Keratinocyte (primary cell): ENCODE measurements at regions not wholly inside any gene's neighbourhood (a gene's known extent, or its start where the extent isn't known, plus 50 kb on each side); places are given as distances from the start of the nearest gene placed in this dataset.
"Not testable (repeated sequence)": the region's sequence is repeated elsewhere in the genome, so short reads cannot be mapped to it uniquely, and the experiment has no call there.

Experiments used
- CTCF ChIP-seq, 3 experiments: IDR thresholded peaks in 1 of 3; conservative IDR thresholded peaks in 1 of 3; optimal IDR thresholded peaks in 1 of 3; 2 replicates in 2 of 3; 3 replicates in 1 of 3; pipeline versions ENCODE3 to v1.5.1; 2011; ENCODE audit warnings: low read length in 3 of 3, mild to moderate bottlenecking in 3 of 3, moderate library complexity in 2 of 3, control low read depth in 1 of 3, inconsistent platforms in 1 of 3; ENCODE audit not compliant: insufficient read depth in 2 of 3; ENCODE audit errors: extremely low read depth in 1 of 3
- EZH2 ChIP-seq: IDR thresholded peaks from one replicate; pipeline ENCODE4 v1.6.1; 2012; ENCODE audit warnings: inconsistent platforms, mild to moderate bottlenecking, low read length, moderate library complexity

DNA sequence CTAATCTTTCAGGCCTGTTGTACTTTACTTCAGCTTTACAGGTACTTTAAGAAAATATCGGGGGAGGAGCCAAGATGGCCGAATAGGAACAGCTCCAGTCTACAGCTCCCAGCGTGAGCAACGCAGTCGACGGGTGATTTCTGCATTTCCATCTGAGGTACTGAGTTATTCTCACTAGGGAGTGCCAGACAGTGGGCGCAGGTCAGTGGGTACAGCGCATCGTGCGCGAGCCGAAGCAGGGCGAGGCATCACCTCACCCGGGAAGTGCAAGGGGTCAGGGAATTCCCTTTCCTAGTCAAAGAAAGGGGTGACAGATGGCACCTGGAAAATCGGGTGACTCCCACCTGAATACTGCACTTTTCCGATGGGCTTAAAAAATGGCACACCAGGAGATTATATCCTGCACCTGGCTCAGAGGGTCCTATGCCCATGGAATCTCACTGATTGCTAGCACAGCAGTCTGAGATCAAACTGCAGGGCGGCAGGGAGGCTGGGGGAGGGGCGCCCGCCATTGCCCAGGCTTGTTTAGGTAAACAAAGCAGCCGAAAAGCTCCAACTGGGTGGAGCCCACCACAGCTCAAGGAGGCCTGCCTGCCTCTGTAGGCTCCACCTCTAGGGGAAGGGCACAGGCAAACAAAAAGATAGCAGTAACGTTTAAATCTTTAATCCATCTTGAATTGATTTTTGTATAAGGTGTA lies 1185.4 kb upstream of the LRRN3 start:
- TF ChIP-seq CTCF (optimal IDR thresholded peaks at IDR 0.05 in 1 of 3, IDR thresholded peaks at IDR 0.05 in 1 of 3, conservative IDR thresholded peaks at IDR 0.05 in 1 of 3; ENCODE audit: extremely low read depth in 1 of 3, insufficient read depth in 2 of 3, low read length in 3 of 3); EZH2: not testable (repeated sequence)
